OCI-LY1 (cell line): ENCODE measurements at regions not wholly inside any gene's neighbourhood (a gene's known extent, or its start where the extent isn't known, plus 50 kb on each side); places are given as distances from the start of the nearest gene placed in this dataset.

ENCODE experiments used
- H2AFZ ChIP-seq: fragments of 200-600 bp; sonication (generic), shearing (Covaris generic); 2 replicates; pipeline ENCODE4 v1.6.0; 2014; ENCODE audit warnings: antibody characterized with exemption, mild to moderate bottlenecking, low read length
- H3F3A ChIP-seq: fragments of 200-600 bp; sonication (generic), shearing (Covaris generic); 2 replicates; pipeline ENCODE4 v1.6.0; 2014; ENCODE audit warnings: mild to moderate bottlenecking, antibody characterized with exemption, low read length, moderate library complexity; ENCODE audit not compliant: insufficient read depth
- H3K27ac ChIP-seq: fragments of 200-600 bp; sonication (generic); 2 replicates; pipeline ENCODE4 v1.5.1; 2014; ENCODE audit warnings: low read length, mixed run types, mild to moderate bottlenecking, low read depth; ENCODE audit not compliant: poor library complexity, severe bottlenecking
- H3K27me3 ChIP-seq: fragments of 200-600 bp; sonication (generic); 2 replicates; pipeline ENCODE4 v1.6.0; 2014; ENCODE audit warnings: antibody characterized with exemption, mild to moderate bottlenecking, low read length, moderate library complexity; ENCODE audit not compliant: insufficient read depth
- H3K36me3 ChIP-seq: fragments of 200-600 bp; sonication (generic); 2 replicates; pipeline ENCODE4 v1.6.1; 2014; ENCODE audit warnings: mild to moderate bottlenecking, antibody characterized with exemption, low read length, moderate library complexity, mixed read lengths; ENCODE audit not compliant: insufficient read depth
- H3K4me1 ChIP-seq: fragments of 200-600 bp; sonication (generic); 2 replicates; pipeline ENCODE4 v1.5.1; 2014; ENCODE audit warnings: mild to moderate bottlenecking, low read length, moderate library complexity; ENCODE audit not compliant: insufficient read depth, severe bottlenecking
- H3K4me2 ChIP-seq: fragments of 200-600 bp; sonication (generic), shearing (Covaris generic); 2 replicates; pipeline ENCODE4 v1.6.1; 2014; ENCODE audit warnings: low read length
- H3K4me3 ChIP-seq: fragments of 200-600 bp; sonication (generic); 2 replicates; pipeline ENCODE4 v1.5.1; 2014; ENCODE audit warnings: low read length, low read depth, mild to moderate bottlenecking, mixed read lengths; ENCODE audit not compliant: poor library complexity, severe bottlenecking
- H3K79me2 ChIP-seq: fragments of 200-600 bp; shearing (Covaris generic); 2 replicates; pipeline ENCODE4 v1.6.1; 2016; ENCODE audit warnings: mixed run types, low read length, mixed read lengths; ENCODE audit not compliant: insufficient read depth
- H3K9ac ChIP-seq: fragments of 200-600 bp; sonication (generic), shearing (Covaris generic); 2 replicates; pipeline ENCODE4 v1.6.1; 2014; ENCODE audit warnings: mild to moderate bottlenecking, low read length, mixed read lengths
- H3K9me2 ChIP-seq: fragments of 200-600 bp; sonication (generic), shearing (Covaris generic); 2 replicates; pipeline ENCODE4 v1.6.1; 2014; ENCODE audit warnings: low read depth, mild to moderate bottlenecking, low read length, mixed read lengths
- H3K9me3 ChIP-seq: fragments of 200-600 bp; shearing (Covaris generic); 2 replicates; pipeline ENCODE4 v1.6.1; 2014; ENCODE audit warnings: low read length, mixed read lengths
- H4K20me1 ChIP-seq: fragments of 200-600 bp; sonication (generic), shearing (Covaris generic); 2 replicates; pipeline ENCODE4 v1.6.0; 2016; ENCODE audit warnings: mild to moderate bottlenecking, low read length; ENCODE audit not compliant: insufficient read depth
- EZH2 ChIP-seq: fragments of 200-600 bp; sonication (generic), shearing (Covaris generic); IDR thresholded peaks from 2 replicates; pipeline ENCODE4 v1.8.0; 2017; ENCODE audit warnings: borderline replicate concordance, mixed run types, mild to moderate bottlenecking, antibody characterized with exemption, low read length, moderate library complexity, mixed read lengths
- TF ChIP-seq, protein P1 (sequence below): fragments of 200-600 bp; sonication (generic), shearing (Covaris generic); IDR thresholded peaks from 2 replicates; pipeline ENCODE4 v1.5.1; 2017; ENCODE audit warnings: mild to moderate bottlenecking, antibody characterized with exemption, low read length, moderate library complexity, mixed read lengths

DNA sequence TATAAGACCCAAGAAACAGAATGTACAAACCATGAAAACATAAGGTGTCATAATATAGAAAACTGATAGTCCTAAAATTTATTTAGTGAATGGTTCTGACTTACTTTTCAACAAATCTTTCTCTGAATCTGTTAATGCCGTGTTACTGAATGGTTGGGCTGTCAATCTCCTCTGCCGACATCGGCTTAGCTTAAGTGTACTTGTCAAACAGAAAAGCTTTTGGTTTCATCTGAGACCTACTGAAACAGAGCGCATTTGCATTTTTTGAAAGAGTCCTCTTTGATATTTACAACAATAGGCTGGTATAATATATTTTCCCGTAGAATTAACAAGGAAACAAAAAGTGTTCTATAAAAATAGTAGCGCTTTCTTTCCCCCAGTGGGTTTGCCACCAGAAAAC is 120.9 kb upstream of the ZNF804B start:
- H3F3A ChIP-seq = no peaks in the 10 kb centered on the region
- no peak overlapping the region for H2AFZ ChIP-seq
- no peak overlapping the region for H3K9ac ChIP-seq
- H3K4me2 ChIP-seq = no peak overlapping the region
- H3K79me2 ChIP-seq = no peaks in the 10 kb centered on the region
- H3K36me3 ChIP-seq = no peaks in the 10 kb centered on the region
- peaks cover 3% of the 10 kb centered on the region; the same call in 1 of the 2 replicates for H4K20me1 ChIP-seq
- no peaks in the 10 kb centered on the region; the same call in 1 of the 2 replicates for H3K9me2 ChIP-seq
- no peaks in the 10 kb centered on the region for H3K27me3 ChIP-seq
- H3K9me3 ChIP-seq = no peaks in the 10 kb centered on the region
- H3K4me3 ChIP-seq = no peak overlapping the region
- TF ChIP-seq, protein P1, sequence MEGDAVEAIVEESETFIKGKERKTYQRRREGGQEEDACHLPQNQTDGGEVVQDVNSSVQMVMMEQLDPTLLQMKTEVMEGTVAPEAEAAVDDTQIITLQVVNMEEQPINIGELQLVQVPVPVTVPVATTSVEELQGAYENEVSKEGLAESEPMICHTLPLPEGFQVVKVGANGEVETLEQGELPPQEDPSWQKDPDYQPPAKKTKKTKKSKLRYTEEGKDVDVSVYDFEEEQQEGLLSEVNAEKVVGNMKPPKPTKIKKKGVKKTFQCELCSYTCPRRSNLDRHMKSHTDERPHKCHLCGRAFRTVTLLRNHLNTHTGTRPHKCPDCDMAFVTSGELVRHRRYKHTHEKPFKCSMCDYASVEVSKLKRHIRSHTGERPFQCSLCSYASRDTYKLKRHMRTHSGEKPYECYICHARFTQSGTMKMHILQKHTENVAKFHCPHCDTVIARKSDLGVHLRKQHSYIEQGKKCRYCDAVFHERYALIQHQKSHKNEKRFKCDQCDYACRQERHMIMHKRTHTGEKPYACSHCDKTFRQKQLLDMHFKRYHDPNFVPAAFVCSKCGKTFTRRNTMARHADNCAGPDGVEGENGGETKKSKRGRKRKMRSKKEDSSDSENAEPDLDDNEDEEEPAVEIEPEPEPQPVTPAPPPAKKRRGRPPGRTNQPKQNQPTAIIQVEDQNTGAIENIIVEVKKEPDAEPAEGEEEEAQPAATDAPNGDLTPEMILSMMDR = no peak
- no peak overlapping the region for H3K27ac ChIP-seq
- no peaks in the 10 kb centered on the region for H3K4me1 ChIP-seq

DNA sequence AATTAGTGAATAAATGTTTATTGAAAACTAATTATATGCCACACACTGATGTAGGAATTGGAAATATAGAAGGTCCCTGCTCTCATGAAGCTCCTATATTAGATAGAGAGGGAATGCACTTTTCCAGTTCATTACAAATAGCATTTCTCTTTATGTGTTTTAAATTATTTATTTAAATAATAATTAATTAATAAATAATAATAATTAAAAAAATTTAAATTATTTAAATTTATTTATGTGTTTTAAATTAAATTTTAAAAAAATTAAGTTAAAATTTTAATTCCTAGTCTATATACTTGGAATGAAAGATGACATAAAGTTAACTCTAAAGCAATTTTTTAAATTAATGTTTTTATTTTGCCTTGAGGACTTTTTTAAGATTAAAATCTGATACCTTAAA is 121.7 kb upstream of the ZNF804B start:
- Histone ChIP-seq H3K9me2 (no peaks in the 10 kb centered on the region; the same call in 1 of the 2 replicates), H3K36me3 (no peaks in the 10 kb centered on the region), H2AFZ (no peak overlapping the region), H3K4me1 (no peaks in the 10 kb centered on the region), H3K4me3 (no peak overlapping the region), H3K27me3 (no peaks in the 10 kb centered on the region), H4K20me1 (peaks cover 3% of the 10 kb centered on the region; the same call in 1 of the 2 replicates), H3K9me3 (no peaks in the 10 kb centered on the region), H3F3A (no peaks in the 10 kb centered on the region), H3K79me2 (no peaks in the 10 kb centered on the region), H3K9ac (no peak overlapping the region), H3K27ac (no peak overlapping the region), H3K4me2 (no peak overlapping the region)
- no peak for TF ChIP-seq EZH2
- TF ChIP-seq, protein P1 = no peak

DNA sequence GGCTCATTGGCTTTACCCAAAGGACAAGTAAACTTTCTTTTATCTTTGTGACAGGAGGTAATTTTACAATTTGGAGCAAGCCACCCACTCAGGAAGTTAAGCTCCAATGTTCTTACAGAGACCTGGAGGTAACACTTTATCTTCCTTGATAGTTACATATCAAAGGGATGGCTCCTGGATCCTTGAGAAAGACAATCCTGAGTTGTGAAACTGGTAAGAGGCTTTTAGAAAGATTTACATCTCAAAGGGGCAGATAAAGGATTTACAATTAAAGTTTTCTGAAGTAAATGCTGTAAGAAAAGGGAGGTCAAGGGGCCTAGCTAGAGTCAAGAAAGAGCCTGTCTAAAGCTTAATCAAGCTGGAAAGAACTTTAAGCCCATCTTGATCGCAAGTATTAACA is 124.4 kb upstream of the ZNF804B start:
- Histone ChIP-seq H3K9me2 (no peaks in the 10 kb centered on the region; the same call in 1 of the 2 replicates), H3F3A (no peaks in the 10 kb centered on the region), H3K27ac (no peak overlapping the region), H4K20me1 (peaks cover 3% of the 10 kb centered on the region; the same call in 1 of the 2 replicates), H2AFZ (no peak overlapping the region), H3K4me1 (no peaks in the 10 kb centered on the region), H3K9me3 (no peaks in the 10 kb centered on the region), H3K4me3 (no peak overlapping the region), H3K79me2 (no peaks in the 10 kb centered on the region), H3K36me3 (no peaks in the 10 kb centered on the region), H3K27me3 (no peaks in the 10 kb centered on the region), H3K9ac (no peak overlapping the region), H3K4me2 (no peak overlapping the region)
- TF ChIP-seq, protein P1 = no peak
